AML-193 (cell line): ENCODE measurements at regions not wholly inside any gene's neighbourhood (a gene's known extent, or its start where the extent isn't known, plus 50 kb on each side); places are given as distances from the start of the nearest gene placed in this dataset.
"Not testable (repeated sequence)": the region's sequence is repeated elsewhere in the genome, so short reads cannot be mapped to it uniquely, and the experiment has no call there.

Experiments
- DNase-seq, 2 experiments: peaks; one replicate each; lab custom pipeline; 2025; lab: John Stamatoyannopoulos, UW

DNA sequence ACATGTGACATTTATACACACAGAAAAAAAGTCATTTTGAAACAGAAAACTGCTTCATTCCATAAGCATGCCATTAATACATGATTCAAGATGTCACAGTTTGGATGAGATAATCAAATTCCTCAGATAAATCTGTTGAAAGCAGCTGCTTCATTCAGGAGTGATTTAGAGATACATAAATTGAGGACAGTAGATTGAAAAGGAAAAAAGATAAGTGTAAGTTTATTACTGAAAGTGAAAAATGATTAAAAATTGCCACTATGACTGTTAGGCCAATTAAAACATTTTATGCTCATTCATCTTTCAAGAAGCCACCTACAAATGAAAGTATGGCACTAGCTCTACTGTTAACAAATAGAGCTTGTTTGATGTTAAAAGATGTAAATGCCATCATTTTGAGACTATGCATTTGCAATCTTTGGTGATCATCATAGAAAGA is 136.9 kb upstream of the CDK6 start:
- DNase-seq, result no peak

DNA sequence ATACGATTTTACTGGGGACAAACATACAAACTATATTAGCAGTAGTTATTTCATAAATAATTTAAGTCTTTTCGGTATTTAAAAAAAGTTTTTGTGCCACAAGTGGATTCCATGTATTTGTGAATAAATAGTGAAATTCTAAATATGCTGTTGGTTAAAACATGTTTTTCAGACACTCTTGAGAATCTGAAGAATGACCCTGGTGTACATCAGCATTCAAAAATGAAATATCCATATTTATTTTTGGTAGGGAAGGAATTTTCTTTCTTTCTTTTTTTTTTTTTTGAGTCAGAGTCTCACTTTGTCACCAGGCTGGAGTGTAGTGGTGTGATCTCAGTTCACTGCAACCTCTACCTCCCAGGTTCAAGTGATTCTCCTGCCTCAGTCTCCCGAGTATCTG is 136.1 kb upstream of the CDK6 start:
- no peak for DNase-seq

DNA sequence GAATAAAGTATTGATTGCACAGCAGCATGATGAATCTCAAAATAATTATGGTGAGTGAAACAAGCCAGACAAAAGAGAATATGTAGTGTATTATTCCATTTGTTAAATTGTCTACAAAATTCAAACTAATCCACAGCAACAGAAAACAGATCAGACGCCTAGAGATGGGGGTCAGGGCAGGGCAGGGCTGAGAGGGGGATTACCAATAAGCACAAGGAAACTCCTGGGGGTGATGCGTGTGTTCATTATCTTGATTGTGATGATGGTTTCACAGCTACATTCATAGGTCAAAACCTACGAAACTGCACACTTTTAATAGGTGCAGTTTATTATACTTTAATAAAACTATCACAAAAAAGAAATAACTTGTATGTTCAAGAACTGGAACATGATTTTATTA is 132.7 kb upstream of the CDK6 start:
- no peak for DNase-seq

DNA sequence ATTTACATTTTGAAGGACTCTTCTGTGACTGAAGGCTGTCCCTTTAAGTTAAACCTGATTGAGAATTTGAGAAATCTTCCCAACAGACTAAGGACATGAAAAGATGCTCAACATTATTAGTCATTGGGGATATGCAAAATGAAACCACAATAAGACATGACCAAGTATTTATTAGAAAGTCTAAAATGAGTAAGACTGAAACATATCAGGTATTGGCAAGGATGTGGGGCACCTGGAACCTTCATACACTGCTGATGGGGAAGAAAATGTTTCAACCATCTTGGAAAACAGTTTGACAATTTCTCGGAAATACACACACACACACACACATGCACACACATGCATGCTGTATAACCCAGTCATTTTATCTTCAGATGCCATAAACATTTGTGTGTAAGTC is 132.1 kb upstream of the CDK6 start:
- no peak for DNase-seq

DNA sequence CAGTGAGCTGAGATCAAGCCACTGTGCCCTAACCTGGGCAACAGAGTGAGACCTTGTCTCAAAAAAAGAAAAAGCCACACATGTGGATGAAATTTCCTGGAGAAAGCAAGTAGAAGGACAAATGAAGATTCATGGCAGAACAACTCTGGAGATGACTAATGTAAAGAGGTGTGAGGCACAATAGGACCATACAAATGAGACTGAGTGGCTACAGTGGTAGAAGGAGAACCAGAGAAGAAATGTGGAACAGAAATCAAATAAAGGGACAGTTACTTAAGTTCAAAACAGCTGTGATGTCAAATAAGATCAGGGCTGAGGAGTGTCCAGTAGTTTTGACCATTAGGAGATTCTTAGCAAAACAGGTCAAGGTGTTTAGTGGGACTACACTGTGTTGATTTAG is 130.9 kb upstream of the CDK6 start:
- DNase-seq, result no peak

DNA sequence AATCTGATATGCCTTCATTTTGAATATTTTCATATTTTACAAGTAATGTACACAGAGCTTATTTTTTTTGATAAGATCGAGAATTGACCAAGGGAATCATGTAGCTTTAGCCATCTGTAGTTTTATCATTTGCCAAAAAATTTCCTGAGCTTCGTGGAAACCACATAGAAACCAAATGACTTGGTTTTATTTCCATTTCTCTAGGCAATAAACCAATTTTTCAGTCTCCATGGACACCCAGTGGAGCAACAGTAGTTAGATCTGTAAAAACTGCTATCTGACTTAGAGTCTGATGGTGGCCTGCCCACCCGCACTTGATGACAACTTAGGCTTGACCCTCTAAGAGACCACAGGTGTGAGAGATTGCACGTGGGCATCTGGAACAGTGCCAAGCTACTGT is 127.8 kb upstream of the CDK6 start:
- no peak for DNase-seq

DNA sequence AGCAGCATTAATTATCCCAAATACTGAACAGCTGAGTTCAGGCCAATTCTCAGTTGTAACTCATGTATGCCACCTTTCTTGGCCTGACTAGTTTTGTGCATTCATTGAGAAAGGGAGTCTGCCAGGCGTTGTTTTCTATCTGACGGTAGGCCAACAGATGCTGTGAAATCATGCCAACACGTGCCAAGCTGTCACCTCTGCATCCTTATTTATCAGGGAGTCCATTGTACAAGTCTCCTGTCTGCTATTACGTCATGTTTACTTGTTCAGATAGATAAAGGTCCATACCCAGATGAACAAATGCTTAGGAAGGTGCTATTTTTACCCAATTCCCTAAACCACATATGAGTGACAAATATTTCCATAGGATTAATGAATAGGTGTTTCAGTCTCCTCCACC is 127.2 kb upstream of the CDK6 start:
- no peak for DNase-seq

DNA sequence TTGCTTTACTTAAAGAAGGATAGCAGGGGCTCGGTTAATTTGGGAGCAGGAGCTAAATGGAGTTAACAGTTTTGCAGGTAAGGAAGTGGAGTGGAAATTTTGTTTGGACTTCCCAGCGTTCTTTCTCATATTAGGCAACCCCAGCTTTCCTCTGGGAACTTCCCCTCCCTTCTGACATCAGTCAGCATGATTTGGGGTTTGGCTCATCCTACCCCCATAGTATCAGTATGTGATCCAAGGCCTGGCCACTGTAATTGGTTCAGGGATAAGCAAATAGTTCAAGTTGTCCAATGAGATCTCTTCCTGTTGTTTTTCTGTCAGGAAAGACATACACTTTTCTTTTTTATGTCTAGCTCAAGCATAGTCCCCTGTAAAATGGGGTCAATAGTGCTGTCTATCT is 125.6 kb upstream of the CDK6 start:
- DNase-seq, result no peak

DNA sequence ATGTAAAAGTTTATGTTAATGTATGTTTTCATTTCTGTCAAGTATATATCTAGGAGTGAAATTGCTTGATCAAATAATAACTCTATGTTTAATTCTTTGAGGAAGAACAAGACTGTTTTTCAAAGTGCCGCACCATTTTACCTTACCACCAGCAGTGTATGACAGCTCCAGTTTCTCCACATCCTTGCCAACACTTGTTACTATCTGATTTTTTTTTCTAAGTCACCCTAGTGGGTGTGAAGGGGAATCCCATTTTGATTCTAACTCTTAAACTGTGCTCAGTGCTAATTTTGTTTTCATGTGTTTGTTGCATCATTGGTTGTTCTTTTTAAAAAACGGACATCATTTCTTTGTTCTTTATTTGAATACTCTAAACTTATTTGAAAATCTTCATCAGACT is 120.2 kb upstream of the CDK6 start:
- DNase-seq, result no peak

DNA sequence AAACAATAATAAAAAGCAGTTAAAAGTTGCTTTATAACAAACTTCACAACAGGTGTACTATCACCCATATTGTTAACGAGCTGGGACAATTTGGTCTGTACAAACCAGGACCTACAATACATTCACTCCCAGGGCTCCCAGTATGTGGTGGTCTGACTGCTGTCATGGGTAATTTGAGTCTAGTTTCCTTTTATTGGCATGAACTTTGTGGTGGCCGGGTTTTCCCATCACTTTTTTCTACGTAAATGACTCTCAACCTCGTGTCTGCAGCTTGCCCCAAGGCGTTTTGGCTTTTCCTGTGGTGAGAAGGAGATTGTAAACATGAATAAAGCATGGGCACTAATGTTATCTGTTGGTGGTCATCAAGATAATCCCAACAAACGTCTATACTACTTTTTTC is 118.7 kb upstream of the CDK6 start:
- DNase-seq, result no peak

DNA sequence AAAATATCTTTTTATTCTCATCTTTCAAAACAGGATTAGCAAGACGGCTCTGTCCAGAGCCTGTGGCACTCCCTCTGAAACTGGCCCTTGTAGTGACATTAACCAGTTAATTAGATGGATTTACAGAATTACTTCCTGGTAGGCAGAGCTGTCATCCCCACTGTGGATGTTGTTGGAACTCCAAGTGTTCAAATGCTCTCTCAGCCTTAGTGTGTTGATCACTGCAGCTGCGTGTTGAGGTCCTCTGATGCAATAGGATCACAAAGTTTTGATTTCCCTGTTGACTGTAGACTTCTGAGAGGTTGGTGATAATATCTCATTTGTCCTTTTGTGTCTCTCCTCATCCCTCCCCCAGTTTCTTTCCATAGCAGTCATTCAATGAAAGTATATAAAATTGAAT is 117.3 kb upstream of the CDK6 start:
- no peak for DNase-seq

DNA sequence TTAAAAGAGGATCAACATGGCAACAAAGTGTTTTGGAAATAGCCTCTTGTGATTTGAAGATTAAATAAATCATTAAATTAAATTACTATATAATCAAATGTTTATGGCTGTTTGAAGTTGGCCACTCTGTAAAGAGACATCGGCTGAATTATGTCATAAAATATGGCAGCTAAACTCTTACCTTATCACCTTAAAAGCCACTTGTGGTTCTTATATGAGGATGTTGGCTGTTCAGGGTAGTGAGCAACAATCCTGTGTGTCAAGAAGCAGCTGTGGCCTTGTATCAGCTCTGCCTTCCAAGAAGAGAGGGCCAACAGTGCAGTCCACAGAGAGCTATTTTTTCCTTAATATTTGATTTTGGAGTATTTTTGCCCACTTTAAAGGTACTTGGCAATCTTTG is 113.4 kb upstream of the CDK6 start:
- no peak for DNase-seq

DNA sequence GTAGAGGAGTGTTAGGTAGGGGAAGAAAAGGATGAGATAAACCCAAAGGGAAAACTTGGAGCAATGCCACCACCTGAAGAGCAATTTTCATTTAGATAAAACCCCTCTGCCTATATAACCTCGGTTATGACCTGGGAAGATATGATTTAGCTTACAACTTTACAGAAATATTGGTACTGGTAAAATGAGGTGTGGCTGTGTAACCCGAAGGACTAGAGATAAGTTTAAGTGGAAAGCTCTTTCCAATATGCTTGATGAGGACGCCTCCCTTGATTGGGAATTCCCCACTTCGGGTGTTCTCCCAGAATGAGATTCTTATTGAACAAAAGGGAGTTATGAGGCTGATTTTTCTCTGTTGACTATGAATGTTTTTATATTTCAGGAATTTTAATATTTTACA is 109.5 kb upstream of the CDK6 start:
- DNase-seq, result no peak

DNA sequence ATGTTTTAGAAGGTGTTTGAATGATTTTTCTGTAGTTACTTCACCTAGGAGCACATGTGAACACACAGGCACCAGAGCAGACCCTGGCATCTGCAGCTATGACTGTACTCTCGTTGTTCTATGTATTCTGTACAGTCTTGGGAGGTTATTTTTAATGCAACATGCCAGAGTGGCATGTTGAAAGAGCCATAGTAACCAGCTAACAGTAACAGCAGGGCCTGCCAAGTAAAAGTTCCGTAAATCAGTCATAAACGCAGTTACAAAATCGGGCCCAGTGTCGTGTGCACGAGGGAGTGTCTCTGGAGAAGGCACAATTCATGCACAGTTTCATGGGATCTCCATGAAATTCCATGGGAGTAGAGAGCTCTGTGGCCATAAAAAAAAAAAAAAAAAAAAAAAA is 108.3 kb upstream of the CDK6 start:
- DNase-seq, result no peak

DNA sequence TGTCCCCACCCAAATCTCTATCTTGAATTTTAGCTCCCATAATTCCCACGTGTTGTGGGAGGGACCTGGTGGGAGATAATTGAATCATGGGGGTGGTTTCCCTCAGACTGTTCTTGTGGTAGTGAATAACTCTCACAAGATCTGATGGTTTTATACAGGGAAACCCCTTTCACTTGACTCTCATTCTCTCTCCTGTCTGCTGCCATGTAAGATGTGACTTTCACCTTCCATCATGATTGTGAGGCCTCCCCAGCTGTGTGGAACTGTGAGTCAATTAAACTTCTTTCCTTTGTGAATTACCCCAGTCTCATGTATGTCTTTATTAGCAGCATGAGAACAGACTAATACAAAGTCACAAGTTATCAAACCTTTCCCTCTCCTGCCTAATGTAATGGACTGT is 106.3 kb upstream of the CDK6 start:
- DNase-seq, result not testable (repeated sequence)

DNA sequence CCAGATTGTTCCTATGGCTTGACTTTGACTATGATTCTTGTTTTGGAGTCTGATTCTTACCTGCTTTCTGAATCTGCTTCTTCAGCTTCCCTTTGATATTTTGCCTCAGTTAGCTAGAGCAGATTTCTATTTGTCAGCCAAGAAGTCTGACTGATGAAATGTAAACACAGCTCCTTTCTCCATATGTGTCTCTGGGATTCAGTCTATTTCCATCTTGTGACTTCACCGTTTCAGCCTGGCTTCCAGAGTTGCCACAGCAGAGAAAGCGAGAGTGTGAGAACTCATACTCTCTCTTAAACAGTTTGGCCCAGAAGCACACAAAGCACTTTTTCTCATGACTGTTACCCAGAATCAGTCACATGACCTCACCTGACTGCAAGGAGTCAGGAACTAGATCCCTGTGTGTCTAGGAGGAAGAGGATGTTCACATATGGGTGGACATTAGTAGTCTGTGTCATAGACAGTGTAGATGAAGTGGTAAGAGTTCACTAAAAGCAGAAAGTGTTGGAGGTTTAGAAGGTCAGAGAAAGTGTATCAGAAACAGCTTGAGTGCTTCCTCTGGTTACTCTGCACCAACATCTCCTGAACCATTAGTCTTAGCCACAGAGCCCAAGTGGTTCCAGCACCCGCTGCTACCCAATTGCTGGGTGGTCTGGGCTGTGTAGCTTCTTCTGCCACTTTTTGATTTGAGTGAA is 103.4 kb upstream of the CDK6 start:
- no peak for DNase-seq

DNA sequence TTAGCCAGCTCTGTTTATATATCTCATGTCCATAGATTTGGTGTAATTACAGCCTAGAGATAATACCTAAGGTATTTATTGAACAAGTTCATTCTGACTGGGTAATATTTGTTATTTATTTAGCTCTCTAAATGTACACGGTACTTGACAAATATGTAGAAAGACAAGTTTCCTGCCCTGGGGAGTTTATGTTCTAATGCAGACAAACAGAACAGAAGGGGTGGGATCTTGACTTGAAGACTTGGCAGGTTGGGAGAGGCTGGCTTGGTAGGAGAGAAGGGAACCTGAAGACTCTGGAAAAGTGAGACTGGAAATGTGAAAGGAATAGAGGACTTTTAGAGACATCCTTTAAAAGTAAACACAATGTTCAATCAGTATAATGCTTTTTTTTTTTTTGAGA is 97.7 kb upstream of the CDK6 start:
- no peak for DNase-seq

DNA sequence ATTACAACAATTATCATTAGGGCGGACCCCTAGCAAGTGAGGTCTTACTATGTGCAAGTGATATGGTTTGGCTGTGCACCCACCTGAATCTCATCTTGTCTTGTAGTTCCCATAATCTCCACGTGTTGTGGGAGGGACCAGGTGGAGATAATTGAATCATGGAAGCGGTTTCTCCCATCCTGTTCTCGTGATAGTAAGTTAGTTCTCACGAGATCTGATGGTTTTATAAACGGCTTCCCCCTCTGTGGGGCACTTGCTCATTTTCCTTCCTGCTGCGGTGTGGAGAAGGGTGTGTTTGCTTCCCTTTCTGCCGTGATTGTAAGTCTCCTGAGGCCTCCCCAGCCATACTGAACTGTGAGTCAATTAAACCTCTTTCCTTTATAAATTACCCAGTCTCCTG is 96.1 kb upstream of the CDK6 start:
- DNase-seq, result no peak

DNA sequence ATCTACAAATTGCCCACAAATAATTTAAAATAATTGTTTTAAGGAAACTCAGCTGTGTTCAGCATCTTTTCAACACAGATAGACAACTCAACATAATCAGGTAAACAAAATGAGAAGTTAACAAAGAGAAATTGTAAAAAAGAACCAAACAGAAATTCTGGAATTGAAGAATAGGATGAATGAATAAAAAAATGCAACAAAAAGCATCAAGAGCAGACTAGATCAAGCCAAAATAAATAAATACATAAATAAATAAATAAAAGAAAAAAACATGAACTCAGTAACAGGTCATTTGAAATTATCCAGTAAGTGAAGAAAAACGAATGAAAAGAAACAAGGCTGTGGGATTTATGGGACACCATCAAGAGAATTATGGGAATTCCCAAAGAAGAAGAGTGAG is 94.0 kb upstream of the CDK6 start:
- DNase-seq, result no peak

DNA sequence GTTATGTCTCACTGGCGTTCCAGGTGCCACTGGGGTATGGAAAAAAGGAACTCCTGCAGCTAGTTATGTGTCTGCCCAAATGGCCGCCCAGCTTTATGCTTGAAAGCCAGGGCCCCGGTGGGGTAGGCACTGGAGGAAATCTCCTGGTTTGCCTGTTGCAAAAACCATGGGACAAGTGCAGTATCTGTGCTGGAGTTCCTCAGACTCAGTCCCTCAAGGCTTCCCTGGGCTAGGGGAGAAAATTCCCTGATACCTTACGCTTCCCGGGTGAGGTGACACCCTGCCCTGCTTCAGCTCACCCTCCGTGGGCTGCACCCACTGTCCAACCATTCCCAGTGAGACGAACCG is 90.3 kb upstream of the CDK6 start:
- DNase-seq, result no peak

DNA sequence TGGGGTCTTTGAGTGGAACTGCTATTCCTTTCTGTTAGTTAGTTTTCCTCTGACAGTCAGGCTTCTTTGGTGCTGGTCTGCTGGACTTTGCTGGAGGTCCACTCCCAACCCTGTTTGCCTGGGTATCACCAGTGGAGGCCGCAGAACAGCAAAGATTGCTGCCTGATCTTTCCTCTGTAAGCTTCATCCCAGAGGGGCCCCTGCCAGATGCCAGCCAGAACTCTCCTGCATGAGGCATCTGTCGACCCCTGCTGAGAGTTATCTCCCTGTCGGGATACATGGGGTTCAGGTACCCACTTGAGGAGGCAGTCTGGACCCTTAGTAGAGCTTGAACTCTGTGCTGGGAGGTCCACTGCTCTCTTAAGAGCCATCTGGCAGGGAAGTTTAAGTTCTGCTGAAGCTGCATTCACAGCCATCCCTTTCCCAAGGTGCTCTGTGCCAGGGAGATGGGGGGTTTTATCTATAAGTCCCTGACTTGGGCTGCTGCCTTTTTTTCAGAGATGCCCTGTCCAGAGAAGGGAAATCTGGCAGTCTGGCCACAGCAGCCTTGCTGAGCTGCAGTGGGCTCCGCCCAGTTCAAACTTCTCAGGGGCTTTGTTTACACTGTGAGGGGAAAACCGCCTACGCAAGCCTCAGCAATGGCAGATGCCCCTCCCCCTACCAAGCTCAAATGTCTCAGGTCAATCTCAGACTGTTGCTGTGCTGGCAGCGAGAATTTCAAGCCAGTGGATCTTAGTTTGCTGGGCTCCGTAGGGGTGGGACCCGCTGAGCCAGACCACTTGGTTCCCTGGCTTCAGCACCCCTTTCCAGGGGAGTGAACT is 89.7 kb upstream of the CDK6 start:
- DNase-seq, result no peak

DNA sequence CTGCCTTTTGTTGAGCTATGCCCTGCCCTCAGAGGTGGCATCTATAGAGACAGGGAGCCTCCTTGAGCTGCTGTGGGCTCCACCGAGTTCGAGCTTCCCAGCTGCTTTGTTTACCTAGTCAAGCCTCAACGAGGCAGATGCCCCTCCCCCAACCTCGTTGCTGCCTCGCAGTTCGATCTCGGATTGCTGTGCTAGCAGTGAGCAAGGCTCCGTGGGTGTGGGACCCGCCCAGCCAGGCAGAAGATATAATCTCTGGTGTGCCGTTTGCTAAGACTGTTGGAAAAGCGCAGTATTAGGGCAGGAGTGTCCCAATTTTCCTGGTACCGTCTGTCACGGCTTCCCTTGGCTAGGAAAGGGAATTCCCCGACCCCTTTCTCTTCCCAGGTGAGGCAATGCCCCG is 88.4 kb upstream of the CDK6 start:
- DNase-seq, result no peak

DNA sequence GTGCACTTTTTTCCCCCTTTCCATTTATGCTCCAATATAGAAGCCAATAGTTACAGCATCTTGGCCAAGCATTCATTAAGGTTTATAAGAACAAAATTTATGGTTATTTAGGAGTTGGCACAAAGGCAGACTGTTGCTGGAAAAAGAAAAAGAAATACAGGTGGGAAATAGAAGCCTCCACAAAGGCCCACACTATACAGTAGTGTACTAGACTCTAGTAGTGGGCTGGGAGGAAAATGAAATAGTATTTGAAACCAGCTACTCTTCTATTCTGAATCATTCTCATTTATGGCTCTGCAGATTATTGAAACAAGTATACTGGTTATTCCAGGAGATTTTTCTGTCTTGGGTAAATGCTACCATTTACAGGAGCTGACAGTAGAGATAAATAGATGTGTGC is 80.9 kb upstream of the CDK6 start:
- DNase-seq, result no peak

DNA sequence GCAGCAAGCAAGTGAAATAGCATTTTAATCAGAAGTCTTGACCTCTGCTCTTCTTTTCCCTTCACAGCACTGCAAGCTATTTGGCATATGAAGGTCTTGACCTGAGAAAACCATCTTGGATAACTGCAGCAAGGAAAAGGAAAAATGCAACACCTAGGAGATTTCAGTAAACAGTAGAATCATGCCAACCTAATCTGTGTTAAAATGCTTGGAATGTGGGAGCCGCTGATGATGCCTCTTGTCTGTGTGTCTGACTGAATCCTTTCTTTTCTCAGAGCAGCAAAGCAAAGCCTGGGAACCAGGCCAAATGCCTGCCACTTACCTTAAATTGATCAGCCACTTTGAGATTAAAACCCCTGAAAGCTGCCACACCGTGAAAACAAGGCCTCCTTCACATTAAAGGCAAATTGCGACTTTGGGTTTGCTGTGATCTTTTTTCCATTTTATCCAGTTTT is 80.4 kb upstream of the CDK6 start:
- DNase-seq, result no peak
